HG03575 (cell line): ENCODE measurements at regions not wholly inside any gene's neighbourhood (a gene's known extent, or its start where the extent isn't known, plus 50 kb on each side); places are given as distances from the start of the nearest gene placed in this dataset.
"Not testable (repeated sequence)": the region's sequence is repeated elsewhere in the genome, so short reads cannot be mapped to it uniquely, and the experiment has no call there.

Source experiments
- ATAC-seq: cut with Tn5 transposase; IDR thresholded peaks from one replicate; pipeline ENCODE4 v1.9.1; 2021; ENCODE audit not compliant: unreplicated experiment, insufficient number of reproducible peaks, low FRiP score; ENCODE audit errors: extremely low read depth

GRCh38 chr6:27616328-27617045 lies 143.6 kb upstream of the ZNF184 start:
- ATAC-seq: no peak

- no peak for ATAC-seq
These were observed 138.5 kb upstream of the ZNF184 start for GRCh38 chr6:27611451-27611850.

GRCh38 chr6:27608916-27609883 lies 136.3 kb upstream of the ZNF184 start:
- ATAC-seq: no peak

GRCh38 chr6:27605401-27606342 lies 132.8 kb upstream of the ZNF184 start:
- no peak for ATAC-seq

GRCh38 chr6:27604986-27605385 lies 132.1 kb upstream of the ZNF184 start:
- ATAC-seq: no peak

GRCh38 chr6:27601668-27602254 lies 128.9 kb upstream of the ZNF184 start:
- no peak for ATAC-seq

- no peak for ATAC-seq
These were observed 127.1 kb upstream of the ZNF184 start for GRCh38 chr6:27599859-27600532.

GRCh38 chr6:27597031-27597567 lies 124.2 kb upstream of the ZNF184 start:
- not testable (repeated sequence) for ATAC-seq

- ATAC-seq: no peak
These were observed 121.0 kb upstream of the ZNF184 start for GRCh38 chr6:27593861-27594260.

- no peak for ATAC-seq
These were observed 120.4 kb upstream of the ZNF184 start for GRCh38 chr6:27593200-27593818.

- ATAC-seq: peak; percentile 70
These were observed 119.7 kb upstream of the ZNF184 start for GRCh38 chr6:27592481-27593199.

GRCh38 chr6:27591699-27592480 lies 119.0 kb upstream of the ZNF184 start:
- no peak for ATAC-seq

- not testable (repeated sequence) for ATAC-seq
These were observed 112.4 kb upstream of the ZNF184 start for GRCh38 chr6:27585316-27585715.

- no peak for ATAC-seq
These were observed 111.4 kb upstream of the ZNF184 start for GRCh38 chr6:27584326-27584725.

- no peak for ATAC-seq
These were observed 110.2 kb upstream of the ZNF184 start for GRCh38 chr6:27582928-27583725.
